ENCODE measurements at regions not wholly inside any gene's neighbourhood (a gene's known extent, or its start where the extent isn't known, plus 50 kb on each side); places are given as distances from the start of the nearest gene placed in this dataset.

DNA sequence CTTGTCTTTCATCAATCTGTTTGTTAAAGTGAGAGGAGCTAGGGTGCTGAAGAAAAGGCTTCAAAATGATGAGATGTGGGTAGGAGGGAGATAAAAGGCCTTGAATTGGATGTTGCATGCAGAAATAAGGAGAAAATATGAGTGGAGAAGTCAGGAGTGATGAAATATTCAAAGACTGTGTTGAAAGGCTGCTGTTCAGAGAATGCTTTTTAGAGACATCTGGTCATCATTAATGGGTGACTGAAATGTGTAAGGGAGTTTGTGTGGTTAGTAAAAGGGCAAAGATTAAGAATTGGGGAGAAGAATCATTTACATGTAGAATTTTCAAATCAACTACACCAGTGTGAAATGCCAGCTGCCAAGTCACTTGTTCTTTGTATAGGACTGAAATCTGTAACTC lies 383.9 kb downstream of the MAT2B start:
- TF ChIP-seq, protein P1, sequence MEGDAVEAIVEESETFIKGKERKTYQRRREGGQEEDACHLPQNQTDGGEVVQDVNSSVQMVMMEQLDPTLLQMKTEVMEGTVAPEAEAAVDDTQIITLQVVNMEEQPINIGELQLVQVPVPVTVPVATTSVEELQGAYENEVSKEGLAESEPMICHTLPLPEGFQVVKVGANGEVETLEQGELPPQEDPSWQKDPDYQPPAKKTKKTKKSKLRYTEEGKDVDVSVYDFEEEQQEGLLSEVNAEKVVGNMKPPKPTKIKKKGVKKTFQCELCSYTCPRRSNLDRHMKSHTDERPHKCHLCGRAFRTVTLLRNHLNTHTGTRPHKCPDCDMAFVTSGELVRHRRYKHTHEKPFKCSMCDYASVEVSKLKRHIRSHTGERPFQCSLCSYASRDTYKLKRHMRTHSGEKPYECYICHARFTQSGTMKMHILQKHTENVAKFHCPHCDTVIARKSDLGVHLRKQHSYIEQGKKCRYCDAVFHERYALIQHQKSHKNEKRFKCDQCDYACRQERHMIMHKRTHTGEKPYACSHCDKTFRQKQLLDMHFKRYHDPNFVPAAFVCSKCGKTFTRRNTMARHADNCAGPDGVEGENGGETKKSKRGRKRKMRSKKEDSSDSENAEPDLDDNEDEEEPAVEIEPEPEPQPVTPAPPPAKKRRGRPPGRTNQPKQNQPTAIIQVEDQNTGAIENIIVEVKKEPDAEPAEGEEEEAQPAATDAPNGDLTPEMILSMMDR (conservative IDR thresholded peaks at IDR 0.05; ENCODE audit: low read length): no peak
- no peak for TF ChIP-seq EZH2phosphoT487 (IDR thresholded peaks at IDR 0.05; ENCODE audit: borderline replicate concordance, low read depth, low read length)
